Activated CD4-positive, alpha-beta memory T cell treated with anti-CD3 and anti-CD28 coated beads, Interleukin-2, amount 10 ng/mL, durations not matched to agents 7 days and 5 days (primary cell): ENCODE measurements at regions not wholly inside any gene's neighbourhood (a gene's known extent, or its start where the extent isn't known, plus 50 kb on each side); places are given as distances from the start of the nearest gene placed in this dataset.

Source experiments
- CTCF ChIA-PET: fragments of 350-600 bp; sonication (Branson Sonifier 250); formaldehyde crosslinking; loops from one replicate; lab custom pipeline; 2021; ENCODE audit warnings: antibody characterized with exemption, inconsistent platforms; lab: Charles Lee
- POLR2A ChIA-PET: fragments of 350-600 bp; sonication (Branson Sonifier 250); formaldehyde crosslinking; loops from one replicate; lab custom pipeline; 2021; ENCODE audit warnings: antibody characterized with exemption; lab: Charles Lee
- DNase-seq: peaks from one replicate; pipeline ENCODE4 v3.0.0-alpha.2; 2020
- H3K27ac Mint-ChIP-seq: one replicate; pipeline ENCODE4 v1.8.0; 2021; ENCODE audit warnings: mild to moderate bottlenecking, mixed read lengths
- H3K27me3 Mint-ChIP-seq: one replicate; pipeline ENCODE4 v1.8.0; 2021; ENCODE audit warnings: mixed read lengths
- H3K36me3 Mint-ChIP-seq: one replicate; pipeline ENCODE4 v1.8.0; 2021; ENCODE audit warnings: low read depth, mixed read lengths
- H3K4me1 Mint-ChIP-seq: one replicate; pipeline ENCODE4 v1.8.0; 2021; ENCODE audit warnings: mixed read lengths
- H3K4me3 Mint-ChIP-seq: one replicate; pipeline ENCODE4 v1.8.0; 2021; ENCODE audit warnings: mild to moderate bottlenecking, mixed read lengths
- H3K9me3 Mint-ChIP-seq: one replicate; pipeline ENCODE4 v1.8.0; 2021; ENCODE audit warnings: mixed read lengths

DNA sequence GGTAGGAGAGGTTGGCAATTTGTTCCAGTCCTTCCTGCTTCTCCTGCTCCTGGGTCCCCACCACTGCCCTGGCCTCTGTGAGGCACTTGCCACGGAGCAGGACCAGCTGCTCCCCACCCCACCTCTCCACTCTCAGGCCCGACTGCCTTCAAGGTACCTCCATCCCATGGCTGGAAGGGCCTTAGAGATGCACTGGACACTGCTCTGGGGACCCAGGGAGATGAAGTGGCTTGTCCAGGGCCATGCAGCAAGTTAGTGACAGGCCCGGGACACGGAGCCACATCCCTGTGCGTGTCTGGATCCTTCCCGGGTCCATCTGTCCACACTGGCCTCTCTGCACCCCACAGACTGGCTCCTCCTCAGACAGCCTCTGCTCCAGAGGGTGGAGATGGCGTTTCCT is 105.3 kb downstream of the CPZ start:
- Mint-ChIP-seq H3K9me3 (no peaks in the 10 kb centered on the region), H3K36me3 (no peaks in the 10 kb centered on the region), H3K4me1 (no peaks in the 10 kb centered on the region), H3K27ac (no peak overlapping the region), H3K4me3 (no peak overlapping the region), H3K27me3 (peaks cover 3% of the 10 kb centered on the region)
- no peak for DNase-seq
- POLR2A ChIA-PET, result no interaction called here
- CTCF ChIA-PET, result no interaction called here

GRCh38 chr4:8696369-8697127 is 104.0 kb downstream of the CPZ start:
- no peak overlapping the region for H3K4me3 Mint-ChIP-seq
- CTCF ChIA-PET, result no interaction called here
- H3K9me3 Mint-ChIP-seq, result no peaks in the 10 kb centered on the region
- no peak overlapping the region for H3K27ac Mint-ChIP-seq
- H3K36me3 Mint-ChIP-seq, result no peaks in the 10 kb centered on the region
- POLR2A ChIA-PET, result no interaction called here
- no peaks in the 10 kb centered on the region for H3K4me1 Mint-ChIP-seq
- H3K27me3 Mint-ChIP-seq, result peaks cover 3% of the 10 kb centered on the region
- no peak for DNase-seq

- Mint-ChIP-seq H3K9me3 (no peaks in the 10 kb centered on the region), H3K4me3 (no peak overlapping the region), H3K4me1 (no peaks in the 10 kb centered on the region), H3K36me3 (no peaks in the 10 kb centered on the region), H3K27ac (no peak overlapping the region), H3K27me3 (peaks cover 3% of the 10 kb centered on the region)
- ChIA-PET CTCF (no interaction called here), POLR2A (no interaction called here)
- DNase-seq, result no peak
Measured at GRCh38 chr4:8695237-8696219, 103.0 kb downstream of the CPZ start.

GRCh38 chr4:8694651-8695151 is 102.1 kb downstream of the CPZ start:
- Mint-ChIP-seq H3K4me3 (no peak overlapping the region), H3K27me3 (no peaks in the 10 kb centered on the region), H3K36me3 (no peaks in the 10 kb centered on the region), H3K4me1 (no peaks in the 10 kb centered on the region), H3K9me3 (no peaks in the 10 kb centered on the region), H3K27ac (no peak overlapping the region)
- DNase-seq, result no peak
- CTCF ChIA-PET, result no interaction called here
- POLR2A ChIA-PET, result no interaction called here

GRCh38 chr4:8694226-8694625 is 101.7 kb downstream of the CPZ start:
- no peaks in the 10 kb centered on the region for H3K27me3 Mint-ChIP-seq
- ChIA-PET CTCF (no interaction called here), POLR2A (no interaction called here)
- H3K4me1 Mint-ChIP-seq, result no peaks in the 10 kb centered on the region
- no peak overlapping the region for H3K27ac Mint-ChIP-seq
- H3K4me3 Mint-ChIP-seq, result no peak overlapping the region
- no peak for DNase-seq
- no peaks in the 10 kb centered on the region for H3K36me3 Mint-ChIP-seq
- H3K9me3 Mint-ChIP-seq, result no peaks in the 10 kb centered on the region

DNA sequence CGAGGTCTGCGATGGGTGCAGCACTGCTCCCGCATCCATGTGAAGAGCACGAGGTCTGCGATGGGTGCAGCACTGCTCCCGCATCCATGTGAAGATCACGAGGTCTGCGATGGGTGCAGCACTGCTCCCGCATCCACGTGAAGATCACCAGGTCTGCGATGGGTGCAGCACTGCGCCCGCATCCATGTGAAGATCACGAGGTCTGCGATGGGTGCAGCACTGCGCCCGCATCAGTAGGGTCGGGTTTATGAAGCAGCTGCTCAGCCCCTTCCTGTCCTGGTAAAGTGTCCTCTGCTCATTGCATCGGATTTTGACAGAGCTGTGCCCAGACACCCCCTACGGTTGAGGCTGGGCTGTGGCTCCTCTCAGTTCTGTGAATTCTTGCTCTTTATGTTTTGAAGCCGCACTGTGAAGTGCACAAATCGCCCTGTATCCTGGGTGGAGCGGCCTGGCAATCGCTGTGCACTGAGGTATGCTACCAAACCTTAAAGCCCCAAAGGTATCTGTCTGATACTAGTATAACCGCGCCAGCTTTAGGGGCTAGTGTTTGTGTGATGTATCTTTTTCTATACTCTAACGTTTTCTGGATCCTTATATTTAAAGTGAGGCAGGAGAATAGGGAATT is 98.7 kb downstream of the CPZ start:
- CTCF ChIA-PET, result no interaction called here
- POLR2A ChIA-PET, result no interaction called here
- no peak overlapping the region for H3K27ac Mint-ChIP-seq
- no peaks in the 10 kb centered on the region for H3K9me3 Mint-ChIP-seq
- no peaks in the 10 kb centered on the region for H3K27me3 Mint-ChIP-seq
- no peaks in the 10 kb centered on the region for H3K36me3 Mint-ChIP-seq
- no peak overlapping the region for H3K4me3 Mint-ChIP-seq
- no peaks in the 10 kb centered on the region for H3K4me1 Mint-ChIP-seq
- DNase-seq, result no peak

GRCh38 chr4:8690216-8691150 is 97.9 kb downstream of the CPZ start:
- Mint-ChIP-seq H3K9me3 (no peaks in the 10 kb centered on the region), H3K36me3 (no peaks in the 10 kb centered on the region), H3K4me1 (no peaks in the 10 kb centered on the region), H3K27me3 (no peaks in the 10 kb centered on the region), H3K27ac (no peak overlapping the region), H3K4me3 (no peak overlapping the region)
- ChIA-PET CTCF (no interaction called here), POLR2A (no interaction called here)
- no peak for DNase-seq

GRCh38 chr4:8689741-8690140 is 97.2 kb downstream of the CPZ start:
- Mint-ChIP-seq H3K4me1 (no peaks in the 10 kb centered on the region), H3K27me3 (no peaks in the 10 kb centered on the region), H3K4me3 (no peak overlapping the region), H3K9me3 (no peaks in the 10 kb centered on the region), H3K27ac (no peak overlapping the region), H3K36me3 (no peaks in the 10 kb centered on the region)
- ChIA-PET CTCF (no interaction called here), POLR2A (no interaction called here)
- DNase-seq, result no peak

DNA sequence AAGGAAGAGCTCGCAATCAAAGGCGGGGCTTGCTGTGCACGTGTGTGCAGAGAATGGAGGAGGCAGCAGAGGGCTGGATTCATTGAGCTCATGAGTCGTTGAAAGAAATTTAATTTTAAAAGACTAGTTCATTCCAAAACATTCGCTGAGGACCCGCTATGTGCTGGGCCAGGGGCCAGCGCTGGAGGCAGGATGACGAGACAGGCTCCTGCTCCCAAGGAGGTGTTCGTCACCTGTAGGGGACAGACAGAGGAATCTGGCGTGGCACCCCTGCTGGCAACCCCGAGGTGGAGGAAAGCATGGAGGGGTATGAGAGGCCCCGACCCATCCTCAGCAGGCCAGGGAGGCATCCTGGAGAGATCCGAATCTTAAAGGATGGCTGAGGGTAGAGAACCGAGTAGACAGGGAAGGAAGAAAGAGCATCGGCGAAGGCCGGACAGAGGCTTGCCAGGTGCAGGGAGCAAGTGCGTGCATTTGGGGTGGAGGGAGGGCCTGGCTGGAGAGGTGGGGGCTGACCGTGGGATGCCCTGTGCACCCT is 96.4 kb downstream of the CPZ start:
- Mint-ChIP-seq H3K27ac (no peak overlapping the region), H3K4me3 (no peak overlapping the region), H3K4me1 (no peaks in the 10 kb centered on the region), H3K36me3 (no peaks in the 10 kb centered on the region), H3K9me3 (no peaks in the 10 kb centered on the region), H3K27me3 (no peaks in the 10 kb centered on the region)
- ChIA-PET POLR2A (interaction anchor here (1.3 kb wide), 1 partner anchor 19 kb away, joined by 3 read pairs; no protein-coding TSS in a partner anchor), CTCF (interaction anchor here (0.6 to 1.2 kb wide), 2 partner anchors 11 to 229 kb away, joined by 3 to 4 read pairs; no protein-coding TSS in a partner anchor)
- DNase-seq, result no peak

DNA sequence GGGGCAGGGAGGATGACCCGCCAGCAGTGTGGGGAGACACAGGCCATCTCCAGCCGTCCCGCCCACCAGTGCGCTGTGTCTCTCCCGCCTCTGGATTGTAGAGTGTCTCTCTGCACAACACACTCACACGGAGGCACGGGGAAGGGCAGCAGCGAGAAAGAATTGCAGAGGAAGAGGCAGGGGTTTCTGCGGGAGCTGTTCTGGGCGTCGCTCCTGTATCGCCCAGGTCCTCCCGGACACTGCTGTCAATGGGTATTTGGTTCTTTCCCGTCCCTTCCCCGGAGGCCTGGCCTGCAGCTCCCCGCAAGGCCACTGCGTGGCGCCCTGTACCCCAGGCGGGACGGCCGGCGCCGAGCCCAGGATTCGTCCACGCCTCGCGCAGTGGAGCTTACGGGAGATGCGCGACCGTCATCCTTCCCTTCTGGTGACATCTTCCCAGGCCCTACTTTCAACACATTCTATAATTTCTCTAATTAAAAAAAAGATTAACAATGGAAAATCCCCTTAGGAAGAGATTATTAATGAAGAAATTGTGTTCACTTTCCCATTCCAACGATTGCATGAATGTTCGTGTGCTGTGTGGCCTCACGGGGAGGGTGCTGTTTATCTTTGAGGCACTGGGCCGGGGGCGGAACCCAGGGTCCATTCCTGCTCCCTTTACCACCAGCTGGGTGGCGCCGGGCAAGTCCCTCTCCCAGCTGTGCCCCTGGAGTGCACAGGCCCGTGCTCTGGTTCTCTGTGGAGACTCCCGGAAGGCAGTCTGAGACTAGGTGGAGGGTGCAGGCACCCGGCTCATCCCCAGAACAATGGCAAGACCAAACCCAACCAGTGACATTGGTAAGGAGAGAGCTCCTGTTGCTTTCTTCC is 95.7 kb downstream of the CPZ start:
- POLR2A ChIA-PET, result interaction anchor here (1.3 kb wide), 1 partner anchor 18 kb away, joined by 3 read pairs; no protein-coding TSS in a partner anchor
- Mint-ChIP-seq H3K4me1 (no peaks in the 10 kb centered on the region), H3K27ac (no peak overlapping the region), H3K4me3 (no peak overlapping the region), H3K9me3 (no peaks in the 10 kb centered on the region), H3K27me3 (no peaks in the 10 kb centered on the region), H3K36me3 (no peaks in the 10 kb centered on the region)
- no peak for DNase-seq
- CTCF ChIA-PET, result interaction anchor here (0.6 to 1.2 kb wide), 2 partner anchors 12 to 230 kb away, joined by 3 to 4 read pairs; no protein-coding TSS in a partner anchor

DNA sequence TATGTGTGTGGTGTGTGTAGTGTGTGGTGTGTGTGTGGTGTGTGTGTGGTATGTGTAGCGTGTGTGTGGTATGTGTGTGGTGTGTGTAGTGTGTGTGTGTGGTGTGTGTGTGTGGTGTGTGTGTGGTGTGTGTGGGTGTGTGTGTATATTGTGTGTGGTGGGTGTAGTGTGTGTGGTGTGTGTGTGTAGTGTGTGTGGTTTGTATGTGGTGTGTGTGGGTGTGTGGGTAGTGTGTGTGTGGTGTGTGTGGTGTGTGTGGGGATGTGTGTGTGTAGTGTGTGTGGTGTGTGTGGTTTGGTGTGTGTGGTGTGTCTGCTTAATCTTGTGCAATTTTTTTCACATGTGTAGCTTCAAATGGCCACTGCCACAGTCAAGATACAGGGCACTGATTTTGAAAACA is 94.5 kb downstream of the CPZ start:
- Mint-ChIP-seq H3K9me3 (no peaks in the 10 kb centered on the region), H3K4me3 (no peak overlapping the region), H3K4me1 (no peaks in the 10 kb centered on the region), H3K27ac (no peak overlapping the region), H3K27me3 (no peaks in the 10 kb centered on the region), H3K36me3 (no peaks in the 10 kb centered on the region)
- POLR2A ChIA-PET, result no interaction called here
- CTCF ChIA-PET, result no interaction called here
- DNase-seq, result no peak
